ENCODE measurements at regions not wholly inside any gene's neighbourhood (a gene's known extent, or its start where the extent isn't known, plus 50 kb on each side); places are given as distances from the start of the nearest gene placed in this dataset.

GRCh38 chr20:24089576-24089975, 101.0 kb upstream of the GGTLC1 start:
- DNase-seq (ENCODE audit: low read depth, low spot score), result no peak
- CTCF ChIA-PET, result no interaction called here
- no TSS peak for BruUV-seq (replicated peaks)

GRCh38 chr20:24086121-24086520, 97.5 kb upstream of the GGTLC1 start:
- BruUV-seq (replicated peaks), result no TSS peak
- Histone ChIP-seq H3K27me3 (ENCODE audit: control insufficient read depth, insufficient read depth, low read length) (peaks cover 2% of the 10 kb centered on the region), H3K4me3 (ENCODE audit: low read depth in 2 of 2, low read length in 2 of 2) (no peak overlapping the region), H3K36me3 (ENCODE audit: control insufficient read depth, insufficient read depth, low read length) (no peaks in the 10 kb centered on the region), H3K4me1 (ENCODE audit: control insufficient read depth, insufficient read depth, low read length) (no peaks in the 10 kb centered on the region), H3K27ac (ENCODE audit: low read length) (no peak overlapping the region), H3K9me3 (ENCODE audit: control insufficient read depth, insufficient read depth, low read depth, low read length) (no peaks in the 10 kb centered on the region)
- intact Hi-C loops (cut with micrococcal nuclease; ENCODE audit: unreplicated experiment), result no loop called here
- in situ Hi-C loops (cut with HindIII; ENCODE audit: low pct_unique_long_range_greater_than_20kb, low sequenced_read_pairs), result no loop called here
- POLR2A ChIA-PET, result no interaction called here
- CTCF ChIA-PET, result no interaction called here
- ATAC-seq, result no peak
- no peak for DNase-seq (ENCODE audit: low read depth, low spot score)
- TF ChIP-seq, protein P1, sequence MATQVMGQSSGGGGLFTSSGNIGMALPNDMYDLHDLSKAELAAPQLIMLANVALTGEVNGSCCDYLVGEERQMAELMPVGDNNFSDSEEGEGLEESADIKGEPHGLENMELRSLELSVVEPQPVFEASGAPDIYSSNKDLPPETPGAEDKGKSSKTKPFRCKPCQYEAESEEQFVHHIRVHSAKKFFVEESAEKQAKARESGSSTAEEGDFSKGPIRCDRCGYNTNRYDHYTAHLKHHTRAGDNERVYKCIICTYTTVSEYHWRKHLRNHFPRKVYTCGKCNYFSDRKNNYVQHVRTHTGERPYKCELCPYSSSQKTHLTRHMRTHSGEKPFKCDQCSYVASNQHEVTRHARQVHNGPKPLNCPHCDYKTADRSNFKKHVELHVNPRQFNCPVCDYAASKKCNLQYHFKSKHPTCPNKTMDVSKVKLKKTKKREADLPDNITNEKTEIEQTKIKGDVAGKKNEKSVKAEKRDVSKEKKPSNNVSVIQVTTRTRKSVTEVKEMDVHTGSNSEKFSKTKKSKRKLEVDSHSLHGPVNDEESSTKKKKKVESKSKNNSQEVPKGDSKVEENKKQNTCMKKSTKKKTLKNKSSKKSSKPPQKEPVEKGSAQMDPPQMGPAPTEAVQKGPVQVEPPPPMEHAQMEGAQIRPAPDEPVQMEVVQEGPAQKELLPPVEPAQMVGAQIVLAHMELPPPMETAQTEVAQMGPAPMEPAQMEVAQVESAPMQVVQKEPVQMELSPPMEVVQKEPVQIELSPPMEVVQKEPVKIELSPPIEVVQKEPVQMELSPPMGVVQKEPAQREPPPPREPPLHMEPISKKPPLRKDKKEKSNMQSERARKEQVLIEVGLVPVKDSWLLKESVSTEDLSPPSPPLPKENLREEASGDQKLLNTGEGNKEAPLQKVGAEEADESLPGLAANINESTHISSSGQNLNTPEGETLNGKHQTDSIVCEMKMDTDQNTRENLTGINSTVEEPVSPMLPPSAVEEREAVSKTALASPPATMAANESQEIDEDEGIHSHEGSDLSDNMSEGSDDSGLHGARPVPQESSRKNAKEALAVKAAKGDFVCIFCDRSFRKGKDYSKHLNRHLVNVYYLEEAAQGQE (IDR thresholded peaks at IDR 0.05; ENCODE audit: insufficient read depth in 1 of 2, low read depth in 2 of 2, low read length in 1 of 2), result no peak
- TF ChIP-seq SIN3A (IDR thresholded peaks at IDR 0.05; ENCODE audit: borderline replicate concordance, insufficient read depth, low read depth, low read length) (no peak), POLR2AphosphoS5 (IDR thresholded peaks at IDR 0.05; ENCODE audit: low read depth, low read length) (no peak), CTCF (IDR thresholded peaks at IDR 0.05) (no peak), TCF7L2 (IDR thresholded peaks at IDR 0.05; ENCODE audit: low read depth, low read length) (no peak)

More at GRCh38 chr20:24089576-24089975, 101.0 kb upstream of the GGTLC1 start:
- Histone ChIP-seq H3K9me3 (ENCODE audit: control insufficient read depth, insufficient read depth, low read depth, low read length) (no peaks in the 10 kb centered on the region), H3K4me3 (ENCODE audit: low read depth in 2 of 2, low read length in 2 of 2) (no peak overlapping the region), H3K36me3 (ENCODE audit: control insufficient read depth, insufficient read depth, low read length) (no peaks in the 10 kb centered on the region), H3K27ac (ENCODE audit: low read length) (no peak overlapping the region), H3K4me1 (ENCODE audit: control insufficient read depth, insufficient read depth, low read length) (no peaks in the 10 kb centered on the region), H3K27me3 (ENCODE audit: control insufficient read depth, insufficient read depth, low read length) (peaks cover 2% of the 10 kb centered on the region)
- TF ChIP-seq POLR2AphosphoS5 (IDR thresholded peaks at IDR 0.05; ENCODE audit: low read depth, low read length) (no peak), CTCF (IDR thresholded peaks at IDR 0.05) (no peak), SIN3A (IDR thresholded peaks at IDR 0.05; ENCODE audit: borderline replicate concordance, insufficient read depth, low read depth, low read length) (no peak)
- in situ Hi-C loops (cut with HindIII; ENCODE audit: low pct_unique_long_range_greater_than_20kb, low sequenced_read_pairs) (no loop called here), intact Hi-C loops (cut with micrococcal nuclease; ENCODE audit: unreplicated experiment) (no loop called here)
- POLR2A ChIA-PET, result no interaction called here
- no peak for ATAC-seq
